Epithelial cell of proximal tubule (primary cell): ENCODE measurements at regions not wholly inside any gene's neighbourhood (a gene's known extent, or its start where the extent isn't known, plus 50 kb on each side); places are given as distances from the start of the nearest gene placed in this dataset.

Source experiments
- DNase-seq: peaks from one replicate; pipeline ENCODE4 v3.0.0-alpha.2; 2011; ENCODE audit warnings: low read depth
- H3K4me3 ChIP-seq: 2 replicates; pipeline ENCODE4 v1.5.1; 2011; ENCODE audit warnings: low read depth, mild to moderate bottlenecking, low read length
- CTCF ChIP-seq: conservative IDR thresholded peaks from 2 replicates; pipeline ENCODE4 v1.5.1; 2012; ENCODE audit warnings: low read depth, mild to moderate bottlenecking, low read length

GRCh38 chr5:71841107-71841506 lies 122.0 kb downstream of the CARTPT start:
- no peak for DNase-seq
- no peak overlapping the region for H3K4me3 ChIP-seq
- no peak for TF ChIP-seq CTCF

- no peak for TF ChIP-seq CTCF
- no peak for DNase-seq
- H3K4me3 ChIP-seq: no peak overlapping the region
Observed at GRCh38 chr5:71843111-71843510, 124.0 kb downstream of the CARTPT start.

GRCh38 chr5:71844862-71845261 lies 125.8 kb downstream of the CARTPT start:
- DNase-seq: no peak
- no peak overlapping the region for H3K4me3 ChIP-seq
- no peak for TF ChIP-seq CTCF

- no peak overlapping the region for H3K4me3 ChIP-seq
- no peak for DNase-seq
- no peak for TF ChIP-seq CTCF
Observed at GRCh38 chr5:71859515-71859914, 140.4 kb downstream of the CARTPT start.

- DNase-seq: no peak
- TF ChIP-seq CTCF: no peak
- no peak overlapping the region for H3K4me3 ChIP-seq
Observed at GRCh38 chr5:71860048-71860447, 141.0 kb downstream of the CARTPT start.

GRCh38 chr5:71861682-71862081 lies 142.6 kb downstream of the CARTPT start:
- DNase-seq: no peak

More at GRCh38 chr5:71861682-71862081, 142.6 kb downstream of the CARTPT start:
- TF ChIP-seq CTCF: no peak
- no peak overlapping the region for H3K4me3 ChIP-seq
